ENCODE measurements at regions not wholly inside any gene's neighbourhood (a gene's known extent, or its start where the extent isn't known, plus 50 kb on each side); places are given as distances from the start of the nearest gene placed in this dataset.

GRCh38 chr11:97158243-97158642 is 768.4 kb downstream of the JRKL start:
- H2AFZ ChIP-seq (ENCODE audit: low read depth) = no peak overlapping the region
- CTCF ChIA-PET = interaction anchor here (1.1 to 2.8 kb wide), 2 partner anchors 18 to 693 kb away, joined by 3 to 11 read pairs; no protein-coding TSS in a partner anchor

More at GRCh38 chr11:97158243-97158642, 768.4 kb downstream of the JRKL start:
- no peaks in the 10 kb centered on the region for H3K4me1 ChIP-seq (ENCODE audit: control insufficient read depth in 1 of 2, insufficient read depth in 2 of 2, low read depth in 1 of 2, low read length in 1 of 2)
- no peak for DNase-seq
- H3K4me3 ChIP-seq (ENCODE audit: low read depth in 2 of 2, low read length in 1 of 2) = no peak overlapping the region
- no peaks in the 10 kb centered on the region for H3K9me3 ChIP-seq
- H4K20me1 ChIP-seq (ENCODE audit: insufficient read depth) = no peaks in the 10 kb centered on the region
- no peaks in the 10 kb centered on the region for H3F3A ChIP-seq (replicated peaks; ENCODE audit: insufficient read depth)
- H3K9me2 ChIP-seq = no peaks in the 10 kb centered on the region
- H3K27me3 ChIP-seq (ENCODE audit: insufficient read depth) = no peaks in the 10 kb centered on the region
- H3K79me2 ChIP-seq (ENCODE audit: insufficient read depth) = no peaks in the 10 kb centered on the region
- H3K9ac ChIP-seq = no peak overlapping the region
- POLR2A ChIA-PET = no interaction called here
- H3K27ac ChIP-seq (ENCODE audit: low read depth in 2 of 2, low read length in 1 of 2) = no peak overlapping the region
- no peak overlapping the region for H3K4me2 ChIP-seq
- TF ChIP-seq PBX3 (IDR thresholded peaks at IDR 0.05) (no peak), TCF12 (IDR thresholded peaks at IDR 0.05) (no peak), FOXM1 (IDR thresholded peaks at IDR 0.05; ENCODE audit: low read depth) (no peak), FOXJ3 (CRISPR knock-in tag; IDR thresholded peaks at IDR 0.05) (no peak), RCOR1 (IDR thresholded peaks at IDR 0.05; ENCODE audit: low read length) (no peak), MXI1 (IDR thresholded peaks at IDR 0.05; ENCODE audit: low read depth, low read length) (no peak), NRF1 (IDR thresholded peaks at IDR 0.05; ENCODE audit: low read depth, low read length) (no peak), IRF3 (IDR thresholded peaks at IDR 0.05; ENCODE audit: low read depth, low read length) (no peak), GABPA (IDR thresholded peaks at IDR 0.05; ENCODE audit: low read depth) (no peak), SIN3A (IDR thresholded peaks at IDR 0.05; ENCODE audit: borderline replicate concordance, low read depth, low read length) (no peak), TAF1 (IDR thresholded peaks at IDR 0.05; ENCODE audit: borderline replicate concordance, low read depth, low read length) (no peak), ELF1 (IDR thresholded peaks at IDR 0.05) (no peak), USF2 (IDR thresholded peaks at IDR 0.05; ENCODE audit: borderline replicate concordance, low read depth, low read length) (no peak), EP300 (IDR thresholded peaks at IDR 0.05; ENCODE audit: borderline replicate concordance in 1 of 2, low read depth in 1 of 2, low read length in 1 of 2) (no peak)
- TF ChIP-seq, protein P1, sequence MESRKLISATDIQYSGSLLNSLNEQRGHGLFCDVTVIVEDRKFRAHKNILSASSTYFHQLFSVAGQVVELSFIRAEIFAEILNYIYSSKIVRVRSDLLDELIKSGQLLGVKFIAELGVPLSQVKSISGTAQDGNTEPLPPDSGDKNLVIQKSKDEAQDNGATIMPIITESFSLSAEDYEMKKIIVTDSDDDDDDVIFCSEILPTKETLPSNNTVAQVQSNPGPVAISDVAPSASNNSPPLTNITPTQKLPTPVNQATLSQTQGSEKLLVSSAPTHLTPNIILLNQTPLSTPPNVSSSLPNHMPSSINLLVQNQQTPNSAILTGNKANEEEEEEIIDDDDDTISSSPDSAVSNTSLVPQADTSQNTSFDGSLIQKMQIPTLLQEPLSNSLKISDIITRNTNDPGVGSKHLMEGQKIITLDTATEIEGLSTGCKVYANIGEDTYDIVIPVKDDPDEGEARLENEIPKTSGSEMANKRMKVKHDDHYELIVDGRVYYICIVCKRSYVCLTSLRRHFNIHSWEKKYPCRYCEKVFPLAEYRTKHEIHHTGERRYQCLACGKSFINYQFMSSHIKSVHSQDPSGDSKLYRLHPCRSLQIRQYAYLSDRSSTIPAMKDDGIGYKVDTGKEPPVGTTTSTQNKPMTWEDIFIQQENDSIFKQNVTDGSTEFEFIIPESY (IDR thresholded peaks at IDR 0.05; ENCODE audit: borderline replicate concordance, low read depth) = no peak
- TF ChIP-seq, protein P2, sequence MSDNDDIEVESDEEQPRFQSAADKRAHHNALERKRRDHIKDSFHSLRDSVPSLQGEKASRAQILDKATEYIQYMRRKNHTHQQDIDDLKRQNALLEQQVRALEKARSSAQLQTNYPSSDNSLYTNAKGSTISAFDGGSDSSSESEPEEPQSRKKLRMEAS (IDR thresholded peaks at IDR 0.05; ENCODE audit: low read depth) = no peak
- TF ChIP-seq, protein P3, sequence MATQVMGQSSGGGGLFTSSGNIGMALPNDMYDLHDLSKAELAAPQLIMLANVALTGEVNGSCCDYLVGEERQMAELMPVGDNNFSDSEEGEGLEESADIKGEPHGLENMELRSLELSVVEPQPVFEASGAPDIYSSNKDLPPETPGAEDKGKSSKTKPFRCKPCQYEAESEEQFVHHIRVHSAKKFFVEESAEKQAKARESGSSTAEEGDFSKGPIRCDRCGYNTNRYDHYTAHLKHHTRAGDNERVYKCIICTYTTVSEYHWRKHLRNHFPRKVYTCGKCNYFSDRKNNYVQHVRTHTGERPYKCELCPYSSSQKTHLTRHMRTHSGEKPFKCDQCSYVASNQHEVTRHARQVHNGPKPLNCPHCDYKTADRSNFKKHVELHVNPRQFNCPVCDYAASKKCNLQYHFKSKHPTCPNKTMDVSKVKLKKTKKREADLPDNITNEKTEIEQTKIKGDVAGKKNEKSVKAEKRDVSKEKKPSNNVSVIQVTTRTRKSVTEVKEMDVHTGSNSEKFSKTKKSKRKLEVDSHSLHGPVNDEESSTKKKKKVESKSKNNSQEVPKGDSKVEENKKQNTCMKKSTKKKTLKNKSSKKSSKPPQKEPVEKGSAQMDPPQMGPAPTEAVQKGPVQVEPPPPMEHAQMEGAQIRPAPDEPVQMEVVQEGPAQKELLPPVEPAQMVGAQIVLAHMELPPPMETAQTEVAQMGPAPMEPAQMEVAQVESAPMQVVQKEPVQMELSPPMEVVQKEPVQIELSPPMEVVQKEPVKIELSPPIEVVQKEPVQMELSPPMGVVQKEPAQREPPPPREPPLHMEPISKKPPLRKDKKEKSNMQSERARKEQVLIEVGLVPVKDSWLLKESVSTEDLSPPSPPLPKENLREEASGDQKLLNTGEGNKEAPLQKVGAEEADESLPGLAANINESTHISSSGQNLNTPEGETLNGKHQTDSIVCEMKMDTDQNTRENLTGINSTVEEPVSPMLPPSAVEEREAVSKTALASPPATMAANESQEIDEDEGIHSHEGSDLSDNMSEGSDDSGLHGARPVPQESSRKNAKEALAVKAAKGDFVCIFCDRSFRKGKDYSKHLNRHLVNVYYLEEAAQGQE (IDR thresholded peaks at IDR 0.05; ENCODE audit: low read depth, low read length) = no peak
- H3K36me3 ChIP-seq (replicated peaks in 1 of 2; ENCODE audit: control insufficient read depth in 1 of 2, insufficient read depth in 2 of 2, low read length in 1 of 2) = no peaks in the 10 kb centered on the region
- WGBS (ENCODE audit: low lambda C conversion rate) = 18% methylated on average over 5 of the region's 5 CpGs

Data from SK-N-SH (cell line).